ENCODE measurements at regions not wholly inside any gene's neighbourhood (a gene's known extent, or its start where the extent isn't known, plus 50 kb on each side); places are given as distances from the start of the nearest gene placed in this dataset.

GRCh38 chr10:128646956-128647355, 520.7 kb upstream of the MKI67 start:
- FAIRE-seq (no peak), DNase-seq (ENCODE audit: low read depth, low spot score) (no peak)
- ChIA-PET POLR2A (no interaction called here), CTCF (no interaction called here)
- no peak overlapping the region for H3K27ac ChIP-seq (ENCODE audit: insufficient read depth, low read depth, low read length)
- H3K4me1 ChIP-seq (ENCODE audit: control insufficient read depth, extremely low read depth, insufficient read depth, low read length), result no peaks in the 10 kb centered on the region
- no peaks in the 10 kb centered on the region for H3K36me3 ChIP-seq (ENCODE audit: control insufficient read depth in 2 of 2, extremely low read depth in 1 of 2, insufficient read depth in 2 of 2, low read length in 2 of 2)
- no peak for TF ChIP-seq CTCF (IDR thresholded peaks at IDR 0.05; ENCODE audit: extremely low read depth in 1 of 2, insufficient read depth in 1 of 2, low read depth in 1 of 2, low read length in 2 of 2)
- no peak for TF ChIP-seq GATA2 (IDR thresholded peaks at IDR 0.05; ENCODE audit: insufficient read depth, insufficient read length, low read depth, low read length)
- no peak for TF ChIP-seq POLR2AphosphoS5 (IDR thresholded peaks at IDR 0.05; ENCODE audit: insufficient read depth, low read depth, low read length)
- TF ChIP-seq MAX (IDR thresholded peaks at IDR 0.05; ENCODE audit: insufficient read depth, insufficient read length), result no peak
- no peak for TF ChIP-seq FOS (IDR thresholded peaks at IDR 0.05; ENCODE audit: borderline replicate concordance, insufficient read depth, low read length)
- no peak for TF ChIP-seq EZH2 (IDR thresholded peaks at IDR 0.05; ENCODE audit: borderline replicate concordance, low read depth, low read length, severe bottlenecking)
- no peak for TF ChIP-seq JUN (IDR thresholded peaks at IDR 0.05; ENCODE audit: borderline replicate concordance, insufficient read depth, insufficient read length, low read depth)
- TF ChIP-seq POLR2A (IDR thresholded peaks at IDR 0.05; ENCODE audit: low read depth, low read length), result no peak
- no peak for TF ChIP-seq MYC (IDR thresholded peaks at IDR 0.05; ENCODE audit: low read depth, low read length)
- no TSS peak for BruUV-seq (replicated peaks)
- no peaks in the 10 kb centered on the region for H3K79me2 ChIP-seq (ENCODE audit: control insufficient read depth, insufficient read depth, low read length)
- H3K27me3 ChIP-seq (ENCODE audit: control insufficient read depth in 2 of 2, insufficient read depth in 2 of 2, low read length in 2 of 2), result no peaks in the 10 kb centered on the region
- H3K9me1 ChIP-seq (replicated peaks; ENCODE audit: control insufficient read depth, extremely low read depth, insufficient read depth, low read length), result no peaks in the 10 kb centered on the region
- no peak overlapping the region for H3K9ac ChIP-seq (replicated peaks; ENCODE audit: extremely low read depth, insufficient read depth, low read length)
- no peak overlapping the region for H2AFZ ChIP-seq (ENCODE audit: low read depth, low read length)
- H3K4me2 ChIP-seq (ENCODE audit: insufficient read depth, low read length), result no peak overlapping the region
- H4K20me1 ChIP-seq (replicated peaks; ENCODE audit: control insufficient read depth, extremely low read depth, insufficient read depth, low read length), result no peaks in the 10 kb centered on the region
- dilution Hi-C loops (cut with MboI; ENCODE audit: extremely low pct_ligation_motif_present, low sequenced_read_pairs), result no loop called here
- no peaks in the 10 kb centered on the region for H3K9me3 ChIP-seq (replicated peaks; ENCODE audit: control insufficient read depth, insufficient read depth, low read length)
- intact Hi-C loops (cut with micrococcal nuclease), result no loop called here
- H3K4me3 ChIP-seq (replicated peaks in 1 of 3; ENCODE audit: insufficient read depth in 1 of 3, low read depth in 1 of 3, low read length in 3 of 3), result no peak overlapping the region
